ENCODE measurements at regions not wholly inside any gene's neighbourhood (a gene's known extent, or its start where the extent isn't known, plus 50 kb on each side); places are given as distances from the start of the nearest gene placed in this dataset.
A peak's percentile ranks its signal among the peaks of the same experiment; 100 is the strongest.

DNA sequence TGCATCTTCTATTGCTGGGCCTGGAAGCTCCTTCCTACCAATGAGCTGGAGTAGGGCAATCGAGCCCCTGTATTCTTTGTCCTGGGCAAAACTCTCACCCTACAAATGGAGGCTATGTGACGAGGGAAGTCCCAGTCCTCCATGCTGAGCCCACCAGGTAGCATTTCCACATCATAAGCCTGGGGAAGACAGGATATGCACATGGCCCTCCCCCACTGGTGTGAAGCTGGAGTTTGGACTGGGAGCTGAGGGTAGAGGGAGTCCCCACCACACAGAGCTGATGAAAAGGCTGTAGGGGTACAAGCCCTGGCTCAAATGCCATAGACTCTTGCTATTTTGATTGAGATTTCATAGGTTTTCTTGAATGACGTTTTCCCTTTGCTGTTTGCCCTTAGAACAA is 99.5 kb upstream of the FOXC1 start:
- H3K9me3 Mint-ChIP-seq = no peaks in the 10 kb centered on the region
- peaks cover 15% of the 10 kb centered on the region for H3K4me1 Mint-ChIP-seq
- H3K4me3 Mint-ChIP-seq = no peak overlapping the region
- TF ChIP-seq, protein P1, sequence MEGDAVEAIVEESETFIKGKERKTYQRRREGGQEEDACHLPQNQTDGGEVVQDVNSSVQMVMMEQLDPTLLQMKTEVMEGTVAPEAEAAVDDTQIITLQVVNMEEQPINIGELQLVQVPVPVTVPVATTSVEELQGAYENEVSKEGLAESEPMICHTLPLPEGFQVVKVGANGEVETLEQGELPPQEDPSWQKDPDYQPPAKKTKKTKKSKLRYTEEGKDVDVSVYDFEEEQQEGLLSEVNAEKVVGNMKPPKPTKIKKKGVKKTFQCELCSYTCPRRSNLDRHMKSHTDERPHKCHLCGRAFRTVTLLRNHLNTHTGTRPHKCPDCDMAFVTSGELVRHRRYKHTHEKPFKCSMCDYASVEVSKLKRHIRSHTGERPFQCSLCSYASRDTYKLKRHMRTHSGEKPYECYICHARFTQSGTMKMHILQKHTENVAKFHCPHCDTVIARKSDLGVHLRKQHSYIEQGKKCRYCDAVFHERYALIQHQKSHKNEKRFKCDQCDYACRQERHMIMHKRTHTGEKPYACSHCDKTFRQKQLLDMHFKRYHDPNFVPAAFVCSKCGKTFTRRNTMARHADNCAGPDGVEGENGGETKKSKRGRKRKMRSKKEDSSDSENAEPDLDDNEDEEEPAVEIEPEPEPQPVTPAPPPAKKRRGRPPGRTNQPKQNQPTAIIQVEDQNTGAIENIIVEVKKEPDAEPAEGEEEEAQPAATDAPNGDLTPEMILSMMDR (IDR thresholded peaks at IDR 0.05; ENCODE audit: unreplicated experiment in 3 of 3) = no peak
- H3K27me3 Mint-ChIP-seq (ENCODE audit: low read depth) = no peaks in the 10 kb centered on the region
- no peak overlapping the region for H3K27ac Mint-ChIP-seq
- H3K36me3 Mint-ChIP-seq (ENCODE audit: low read depth) = no peaks in the 10 kb centered on the region

GRCh38 chr6:1513215-1513780 is 96.4 kb upstream of the FOXC1 start:
- H3K4me3 Mint-ChIP-seq = no peak overlapping the region
- no peaks in the 10 kb centered on the region for H3K9me3 Mint-ChIP-seq
- H3K4me1 Mint-ChIP-seq = peaks cover 15% of the 10 kb centered on the region
- H3K36me3 Mint-ChIP-seq (ENCODE audit: low read depth) = no peaks in the 10 kb centered on the region
- TF ChIP-seq, protein P1 (IDR thresholded peaks at IDR 0.05; ENCODE audit: unreplicated experiment in 3 of 3) = no peak
- H3K27me3 Mint-ChIP-seq (ENCODE audit: low read depth) = peaks cover 4% of the 10 kb centered on the region
- H3K27ac Mint-ChIP-seq = peak overlapping the region in 2 of 3 experiments; percentile 31 to 53

GRCh38 chr6:1514078-1514477 is 95.6 kb upstream of the FOXC1 start:
- Mint-ChIP-seq H3K27me3 (ENCODE audit: low read depth) (peaks cover 4% of the 10 kb centered on the region), H3K36me3 (ENCODE audit: low read depth) (no peaks in the 10 kb centered on the region), H3K9me3 (no peaks in the 10 kb centered on the region), H3K4me3 (no peak overlapping the region), H3K4me1 (peaks cover 15% of the 10 kb centered on the region), H3K27ac (no peak overlapping the region)
- TF ChIP-seq, protein P1 (IDR thresholded peaks at IDR 0.05; ENCODE audit: unreplicated experiment in 3 of 3) = no peak

DNA sequence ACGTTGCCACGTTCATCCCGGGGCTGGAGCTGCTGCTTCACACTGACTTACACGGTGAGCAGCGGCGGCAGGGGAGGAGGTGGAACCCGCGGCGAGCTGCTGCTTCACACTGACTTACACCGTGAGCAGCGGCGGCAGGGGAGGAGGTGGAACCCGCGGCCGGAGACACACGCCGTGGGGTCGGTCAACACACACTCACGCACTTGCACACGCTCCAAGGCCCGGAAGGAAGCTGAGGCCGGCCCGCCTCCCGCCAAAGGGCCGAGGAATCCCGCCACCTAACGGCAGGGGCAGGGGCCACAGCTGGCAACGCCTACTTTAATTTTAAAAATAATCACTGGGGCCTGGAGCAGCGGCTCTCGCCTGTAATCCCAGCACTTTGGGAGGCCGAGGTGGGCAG is 94.4 kb upstream of the FOXC1 start:
- no peak overlapping the region for H3K27ac Mint-ChIP-seq
- no peaks in the 10 kb centered on the region for H3K9me3 Mint-ChIP-seq
- H3K36me3 Mint-ChIP-seq (ENCODE audit: low read depth) = no peaks in the 10 kb centered on the region
- peaks cover 4% of the 10 kb centered on the region for H3K27me3 Mint-ChIP-seq (ENCODE audit: low read depth)
- H3K4me3 Mint-ChIP-seq = no peak overlapping the region
- H3K4me1 Mint-ChIP-seq = peaks cover 15% of the 10 kb centered on the region
- TF ChIP-seq, protein P1 (IDR thresholded peaks at IDR 0.05; ENCODE audit: unreplicated experiment in 3 of 3) = no peak

- Mint-ChIP-seq H3K36me3 (ENCODE audit: low read depth) (no peaks in the 10 kb centered on the region), H3K9me3 (no peaks in the 10 kb centered on the region), H3K4me3 (no peak overlapping the region), H3K27ac (no peak overlapping the region), H3K4me1 (peaks cover 15% of the 10 kb centered on the region), H3K27me3 (ENCODE audit: low read depth) (peaks cover 4% of the 10 kb centered on the region)
- TF ChIP-seq, protein P1 (IDR thresholded peaks at IDR 0.05; ENCODE audit: unreplicated experiment in 3 of 3) = no peak
Observed at GRCh38 chr6:1515781-1516180, 93.9 kb upstream of the FOXC1 start.

DNA sequence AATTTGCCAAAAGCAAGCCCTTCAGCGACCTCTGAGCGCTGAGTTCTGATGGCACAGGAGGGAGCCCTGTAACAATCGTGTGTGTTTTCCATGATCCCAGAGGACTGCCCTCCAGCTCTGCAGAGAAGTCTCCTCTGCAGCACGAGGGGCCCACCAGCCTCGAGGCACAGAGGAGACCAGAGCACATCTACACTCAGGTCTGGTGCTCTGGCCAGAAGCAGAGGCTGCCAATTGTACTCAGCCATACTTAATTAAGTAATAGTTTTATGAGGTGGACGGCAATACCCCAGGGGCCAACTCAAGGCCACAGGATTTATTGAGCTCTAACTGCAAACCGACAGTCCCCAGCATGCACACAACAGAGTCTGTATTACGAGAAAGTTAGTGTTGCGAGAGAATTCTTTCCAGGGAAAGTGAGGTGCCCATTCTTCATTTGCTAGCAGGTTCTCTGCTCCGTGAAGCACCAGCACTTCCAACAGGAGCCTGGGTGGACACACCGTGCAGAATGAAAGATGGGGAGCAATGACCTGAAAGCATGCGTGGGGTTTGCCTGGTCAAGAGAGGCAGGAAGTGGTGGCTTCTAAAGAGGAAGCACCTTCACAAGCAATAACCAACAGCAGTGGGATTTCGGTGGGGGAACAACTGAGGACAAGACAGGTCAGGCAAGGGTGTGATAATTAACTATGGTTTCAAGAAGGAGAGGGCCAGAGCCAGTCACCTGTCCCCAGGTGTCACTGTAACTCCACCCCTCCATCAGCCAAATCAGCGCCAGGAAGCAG is 92.8 kb upstream of the FOXC1 start:
- Mint-ChIP-seq H3K36me3 (ENCODE audit: low read depth) (no peaks in the 10 kb centered on the region), H3K27me3 (ENCODE audit: low read depth) (peaks cover 9% of the 10 kb centered on the region), H3K4me1 (peaks cover 15% of the 10 kb centered on the region), H3K27ac (no peak overlapping the region), H3K4me3 (no peak overlapping the region), H3K9me3 (no peaks in the 10 kb centered on the region)
- TF ChIP-seq, protein P1 (IDR thresholded peaks at IDR 0.05; ENCODE audit: unreplicated experiment in 3 of 3) = no peak

Measured in nephron (organoid).